OCI-LY7 (cell line): ENCODE measurements at regions not wholly inside any gene's neighbourhood (a gene's known extent, or its start where the extent isn't known, plus 50 kb on each side); places are given as distances from the start of the nearest gene placed in this dataset.
"Not testable (repeated sequence)": the region's sequence is repeated elsewhere in the genome, so short reads cannot be mapped to it uniquely, and the experiment has no call there.

Experiments
- EZH2phosphoT487 ChIP-seq: fragments of 200-600 bp; sonication (generic); IDR thresholded peaks from 2 replicates; pipeline ENCODE4 v1.6.1; 2018; ENCODE audit warnings: low read depth, borderline replicate concordance, mild to moderate bottlenecking, mixed run types, antibody characterized with exemption, low read length, moderate library complexity, mixed read lengths
- TF ChIP-seq, protein P1 (sequence below): fragments of 200-600 bp; sonication (generic); conservative IDR thresholded peaks from 2 replicates; pipeline ENCODE4 v1.5.1; 2014; ENCODE audit warnings: mild to moderate bottlenecking, antibody characterized with exemption, low read length, moderate library complexity, mixed read lengths

DNA sequence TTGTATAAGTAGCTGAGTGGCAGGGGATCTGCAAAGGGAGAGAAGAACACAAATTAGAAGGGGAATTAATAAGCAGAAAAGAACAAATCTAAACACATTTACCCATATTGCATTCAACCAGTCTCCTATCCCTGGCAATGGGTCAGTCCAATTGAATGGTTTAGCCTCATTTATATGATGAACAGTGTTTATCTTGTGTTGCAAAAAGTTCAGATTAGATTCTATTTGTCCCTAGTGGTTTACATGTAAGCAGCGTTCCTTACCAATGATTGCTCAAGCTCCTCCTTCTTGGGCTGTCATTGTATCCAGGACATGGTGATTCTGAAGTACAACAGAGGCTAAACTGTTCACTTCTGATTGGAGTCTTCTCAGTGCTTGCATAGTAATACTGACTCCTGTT, 49.9 kb upstream of the SLC8A3 start:
- TF ChIP-seq, protein P1, sequence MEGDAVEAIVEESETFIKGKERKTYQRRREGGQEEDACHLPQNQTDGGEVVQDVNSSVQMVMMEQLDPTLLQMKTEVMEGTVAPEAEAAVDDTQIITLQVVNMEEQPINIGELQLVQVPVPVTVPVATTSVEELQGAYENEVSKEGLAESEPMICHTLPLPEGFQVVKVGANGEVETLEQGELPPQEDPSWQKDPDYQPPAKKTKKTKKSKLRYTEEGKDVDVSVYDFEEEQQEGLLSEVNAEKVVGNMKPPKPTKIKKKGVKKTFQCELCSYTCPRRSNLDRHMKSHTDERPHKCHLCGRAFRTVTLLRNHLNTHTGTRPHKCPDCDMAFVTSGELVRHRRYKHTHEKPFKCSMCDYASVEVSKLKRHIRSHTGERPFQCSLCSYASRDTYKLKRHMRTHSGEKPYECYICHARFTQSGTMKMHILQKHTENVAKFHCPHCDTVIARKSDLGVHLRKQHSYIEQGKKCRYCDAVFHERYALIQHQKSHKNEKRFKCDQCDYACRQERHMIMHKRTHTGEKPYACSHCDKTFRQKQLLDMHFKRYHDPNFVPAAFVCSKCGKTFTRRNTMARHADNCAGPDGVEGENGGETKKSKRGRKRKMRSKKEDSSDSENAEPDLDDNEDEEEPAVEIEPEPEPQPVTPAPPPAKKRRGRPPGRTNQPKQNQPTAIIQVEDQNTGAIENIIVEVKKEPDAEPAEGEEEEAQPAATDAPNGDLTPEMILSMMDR = not testable (repeated sequence)
- not testable (repeated sequence) for TF ChIP-seq EZH2phosphoT487
